NCI-H510A treated with DMSO at 0.1 percent for 48 hours (cell line): ENCODE measurements at regions not wholly inside any gene's neighbourhood (a gene's known extent, or its start where the extent isn't known, plus 50 kb on each side); places are given as distances from the start of the nearest gene placed in this dataset.
"Not testable (repeated sequence)": the region's sequence is repeated elsewhere in the genome, so short reads cannot be mapped to it uniquely, and the experiment has no call there.

ENCODE experiments used
- DNase-seq: peaks from one replicate; lab custom pipeline; 2025; lab: John Stamatoyannopoulos, UW

DNA sequence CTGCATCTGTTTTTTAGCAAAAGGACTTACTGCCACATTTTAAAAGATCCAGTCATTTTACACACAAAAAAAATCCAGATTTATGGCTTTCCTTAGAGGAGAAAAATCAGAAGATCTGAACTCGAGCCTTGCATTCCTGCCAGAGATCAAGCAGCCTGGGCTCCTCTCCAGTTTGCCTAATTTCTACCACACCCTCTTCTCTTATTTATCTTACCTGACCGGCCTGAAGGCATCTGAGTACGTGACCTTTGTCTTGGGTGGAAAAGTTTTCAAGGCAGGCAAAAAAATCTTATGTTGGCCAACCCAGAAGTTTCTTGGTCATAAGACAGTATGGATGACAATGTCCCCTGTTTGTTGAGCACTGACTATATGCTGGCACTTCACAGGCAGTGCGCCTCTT is 60.3 kb downstream of the CHRD start:
- no peak for DNase-seq

DNA sequence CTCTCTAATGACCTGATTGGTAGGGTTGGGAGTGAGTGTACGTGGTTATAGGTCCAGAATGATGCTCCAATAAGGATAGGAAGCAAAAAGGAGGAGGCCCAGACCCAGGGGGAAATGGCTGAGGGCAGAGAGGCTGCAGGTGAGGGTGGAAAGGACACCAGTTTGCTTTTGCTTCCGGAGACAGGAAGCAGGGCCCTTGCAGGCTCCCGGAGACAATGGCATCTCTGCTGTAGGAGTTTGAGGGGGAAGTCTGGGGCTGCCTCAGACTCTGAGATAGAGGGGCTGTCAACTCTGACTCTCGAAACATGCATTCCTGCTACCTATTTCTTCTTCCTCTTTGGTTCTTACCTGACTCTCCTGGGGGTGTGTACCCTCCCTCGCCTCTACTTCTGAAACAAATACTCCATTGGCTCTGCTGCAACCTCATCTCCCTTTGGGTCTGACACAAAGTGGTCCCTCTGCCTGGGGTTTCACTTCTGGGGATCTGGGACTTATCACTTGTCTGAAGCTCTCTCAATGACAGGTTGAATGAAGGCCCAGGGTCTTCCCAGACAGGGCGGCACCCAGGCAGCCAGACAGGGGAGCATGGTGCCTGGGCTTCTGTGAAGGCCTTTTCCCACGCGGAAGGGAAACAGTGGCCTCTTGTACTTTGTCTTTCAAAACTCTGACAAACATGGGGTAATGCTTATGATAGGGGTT is 61.5 kb downstream of the CHRD start:
- no peak for DNase-seq

DNA sequence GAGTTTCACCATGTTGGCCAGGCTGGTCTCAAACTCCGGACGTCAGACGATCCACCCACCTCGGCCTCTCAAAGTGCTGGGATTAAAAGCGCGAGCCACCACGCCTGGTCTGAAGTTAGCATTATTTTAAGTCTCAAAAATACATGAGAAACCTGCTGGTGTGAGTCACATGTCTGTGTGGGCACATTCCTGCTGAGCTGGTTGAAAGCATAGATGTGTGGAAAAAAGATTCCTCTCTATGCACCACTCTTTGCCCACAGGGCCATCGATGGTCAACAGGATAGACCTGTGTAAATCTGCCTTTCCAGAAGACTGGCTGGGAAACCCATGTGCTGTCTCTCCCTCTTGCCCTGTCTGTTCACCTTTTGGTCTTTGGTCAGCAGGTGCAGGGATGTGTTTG is 63.5 kb downstream of the CHRD start:
- DNase-seq = no peak

DNA sequence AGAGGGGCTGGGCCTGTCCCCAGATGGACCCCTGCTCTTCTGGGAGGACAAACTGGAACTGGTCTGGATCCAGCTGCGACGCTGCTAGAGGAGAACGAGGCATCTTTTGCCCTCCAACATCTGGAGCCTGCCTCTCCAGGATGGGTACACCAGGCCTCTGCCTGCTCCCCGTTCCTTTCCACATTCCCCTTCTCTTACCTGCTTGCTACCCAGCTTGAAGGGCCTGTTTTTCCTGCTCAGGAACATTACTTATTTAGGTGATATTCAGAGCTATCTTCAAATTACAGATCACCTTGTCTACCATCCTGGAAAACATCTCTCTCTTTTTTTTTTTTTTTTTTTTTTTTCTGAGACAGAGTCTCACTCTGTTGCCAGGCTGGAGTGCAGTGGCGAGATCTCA is 64.0 kb downstream of the CHRD start:
- no peak for DNase-seq

DNA sequence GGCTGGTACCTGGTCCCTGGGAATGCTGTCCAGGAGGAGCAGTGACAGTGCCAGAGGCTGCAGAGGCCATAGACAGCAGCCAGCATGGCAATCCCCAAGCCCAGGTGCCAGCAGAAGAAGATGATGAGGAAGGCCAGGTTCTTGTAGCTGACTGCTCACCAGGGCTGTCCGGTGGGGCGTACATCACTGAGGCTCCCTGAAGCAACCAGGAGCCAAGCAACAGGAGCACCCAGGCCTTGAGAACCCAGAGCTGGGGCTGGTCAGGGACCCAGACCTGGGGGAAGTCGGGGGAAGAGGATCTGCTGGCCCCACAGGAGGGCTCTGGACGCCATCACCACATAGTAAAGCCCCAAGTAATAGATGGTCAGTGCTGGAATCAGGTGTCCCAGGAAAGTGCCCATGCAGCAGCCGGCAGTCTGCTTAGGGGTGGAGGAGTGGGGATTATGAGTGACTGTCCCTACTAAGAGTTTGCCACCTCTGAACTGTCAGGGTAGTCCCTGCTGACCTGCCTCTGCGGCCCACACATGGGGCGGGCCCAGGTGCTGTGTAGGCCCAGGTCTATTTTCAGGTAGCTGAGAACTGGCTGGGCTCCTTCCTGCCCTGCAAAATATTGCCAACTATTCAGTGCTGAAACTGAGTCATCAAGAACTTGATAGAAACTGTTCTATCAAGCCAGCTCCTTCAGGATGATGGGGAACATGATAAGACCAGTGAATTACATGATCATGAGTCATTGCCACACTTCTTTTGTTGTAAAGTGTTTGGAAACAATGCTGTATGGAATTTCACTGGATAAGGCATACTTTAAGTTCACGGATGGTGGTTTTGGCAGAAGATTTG is 68.7 kb downstream of the CHRD start:
- DNase-seq = no peak

DNA sequence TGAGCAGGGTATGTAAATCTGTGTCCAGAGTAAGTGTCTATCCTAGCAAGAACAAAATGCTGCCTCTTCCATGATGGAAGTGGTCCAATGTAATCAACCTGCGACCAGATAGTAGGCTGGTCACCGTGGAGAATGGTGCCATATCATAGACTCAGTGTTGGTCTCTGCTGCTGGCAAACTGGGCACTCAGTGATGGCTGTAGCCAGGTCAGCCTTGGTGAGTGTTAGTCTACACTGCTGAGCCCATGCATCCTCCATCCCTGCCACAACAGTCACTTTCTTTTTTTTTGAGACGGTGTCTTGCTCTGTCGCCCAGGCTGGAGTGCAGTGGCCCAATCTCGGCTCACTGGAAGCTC is 69.3 kb downstream of the CHRD start:
- DNase-seq = no peak

DNA sequence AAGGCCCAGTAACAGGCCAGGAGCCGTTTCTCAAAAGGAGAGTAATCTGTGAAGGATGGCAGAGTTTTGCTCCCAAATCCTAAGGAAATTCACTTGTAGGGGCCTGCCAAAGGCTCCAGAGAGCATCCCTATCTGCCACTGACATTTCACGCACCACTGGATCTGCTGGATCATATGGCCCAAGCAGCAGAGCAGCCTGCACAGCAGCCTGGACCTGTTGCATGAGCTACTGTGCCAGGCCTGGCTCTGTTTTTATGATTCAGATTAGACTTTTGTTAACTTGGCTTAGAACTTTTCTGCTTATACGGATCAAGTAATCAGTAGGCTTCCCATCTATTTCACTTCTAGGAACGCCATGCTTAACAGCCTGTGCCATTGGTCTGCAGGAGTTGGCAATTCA is 70.7 kb downstream of the CHRD start:
- DNase-seq = no peak

DNA sequence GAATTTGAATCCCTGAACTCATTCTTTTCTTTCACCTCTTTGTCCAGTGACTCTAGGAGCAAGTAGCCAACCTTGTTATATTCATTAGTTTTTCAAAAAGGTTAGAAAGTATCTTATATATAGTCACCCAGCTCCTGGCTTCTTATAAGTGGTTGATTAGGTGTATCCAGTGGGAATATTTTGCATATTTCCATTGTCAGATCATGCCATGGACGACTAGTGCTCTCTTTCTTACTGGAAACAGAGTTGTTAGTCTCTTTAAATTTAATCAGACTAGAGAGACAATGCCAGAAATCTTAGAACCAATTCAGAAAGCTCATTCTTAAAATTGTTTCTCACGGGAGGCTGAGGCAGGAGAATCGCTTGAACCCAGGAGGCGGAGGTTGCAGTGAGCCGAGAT is 73.4 kb downstream of the CHRD start:
- no peak for DNase-seq

DNA sequence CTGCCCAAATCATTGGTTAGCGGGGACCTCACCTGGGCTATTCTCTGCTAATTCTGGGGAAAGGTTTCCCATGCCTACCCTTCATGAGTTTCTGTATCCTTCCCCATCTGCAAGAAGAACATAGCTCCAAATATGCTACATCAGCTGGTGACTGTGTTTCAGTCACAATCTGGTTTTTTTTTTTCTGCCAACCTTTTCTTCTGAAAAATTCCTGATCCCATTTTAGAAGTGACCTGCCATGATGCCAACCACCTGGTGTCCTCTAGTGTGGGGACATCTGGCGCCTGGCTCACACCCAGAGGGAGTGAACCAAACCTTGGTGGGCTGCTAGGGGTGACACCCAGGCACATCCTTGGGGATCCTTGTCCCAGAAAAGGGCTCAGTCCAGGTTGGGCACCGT is 76.1 kb downstream of the CHRD start:
- no peak for DNase-seq

DNA sequence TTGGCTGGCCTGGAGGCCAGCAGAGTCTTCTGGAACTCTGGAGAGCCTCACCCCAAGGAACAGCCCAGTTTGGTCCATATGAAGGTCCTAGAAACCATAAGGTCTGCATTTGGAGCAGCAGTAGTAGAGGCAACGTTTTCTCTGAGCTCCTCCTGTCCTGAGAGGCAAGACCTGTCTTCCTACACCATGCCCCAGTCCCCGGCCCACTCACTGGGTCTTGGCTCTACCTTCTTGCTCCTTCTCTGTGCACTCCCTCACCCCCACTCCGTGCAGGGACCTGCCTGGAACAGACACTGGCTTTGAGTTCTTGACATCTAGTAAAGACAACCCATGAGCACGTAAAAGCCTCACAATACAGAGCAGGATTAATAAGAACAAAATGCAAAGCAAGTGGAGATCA is 76.6 kb downstream of the CHRD start:
- DNase-seq = no peak

DNA sequence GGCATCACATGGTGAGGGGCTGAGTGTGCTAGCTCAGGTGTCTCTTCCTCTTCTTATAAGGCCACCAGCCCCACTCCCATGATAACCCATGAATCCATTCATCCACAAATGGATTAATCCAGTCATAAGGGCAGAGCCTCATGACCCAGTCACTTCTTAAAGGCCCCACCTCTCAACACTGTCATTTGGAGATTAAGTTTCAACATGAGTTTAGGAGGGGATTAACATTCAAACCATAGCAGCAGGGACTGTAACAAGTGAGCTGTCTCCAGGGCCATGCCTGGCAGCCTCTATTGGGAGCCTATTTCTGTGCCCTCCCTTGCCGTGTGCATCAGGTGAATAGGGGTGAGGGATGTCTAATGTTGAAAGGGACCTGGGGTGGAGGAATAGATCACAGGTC is 77.5 kb downstream of the CHRD start:
- DNase-seq = no peak

DNA sequence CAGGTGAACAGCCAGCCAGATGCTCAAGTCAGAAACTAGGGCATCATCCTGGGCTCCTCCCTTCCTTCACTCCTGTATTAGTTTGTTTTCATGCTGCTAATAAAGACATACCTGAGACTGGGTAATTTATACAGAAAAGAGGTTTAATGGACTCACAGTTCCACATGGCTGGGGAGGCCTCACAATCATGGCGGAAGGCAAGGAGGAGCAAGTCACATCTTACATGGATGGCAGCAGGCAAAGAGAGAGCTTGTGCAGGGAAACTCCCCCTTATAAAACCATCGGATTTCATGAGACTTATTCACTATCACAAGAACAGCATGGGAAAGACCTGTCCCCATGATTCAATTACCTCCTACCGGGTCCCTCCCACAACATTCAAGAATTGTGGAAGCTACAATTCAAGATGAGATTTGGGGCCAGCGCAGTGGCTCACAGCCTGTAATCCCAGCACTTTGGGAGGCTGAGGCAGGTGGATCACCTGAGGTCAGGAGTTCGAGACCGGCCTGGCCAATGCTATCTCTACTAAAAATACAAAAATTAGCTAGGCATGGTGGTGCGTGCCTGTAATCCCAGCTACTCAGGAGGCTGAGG is 78.0 kb downstream of the CHRD start:
- DNase-seq = not testable (repeated sequence)

DNA sequence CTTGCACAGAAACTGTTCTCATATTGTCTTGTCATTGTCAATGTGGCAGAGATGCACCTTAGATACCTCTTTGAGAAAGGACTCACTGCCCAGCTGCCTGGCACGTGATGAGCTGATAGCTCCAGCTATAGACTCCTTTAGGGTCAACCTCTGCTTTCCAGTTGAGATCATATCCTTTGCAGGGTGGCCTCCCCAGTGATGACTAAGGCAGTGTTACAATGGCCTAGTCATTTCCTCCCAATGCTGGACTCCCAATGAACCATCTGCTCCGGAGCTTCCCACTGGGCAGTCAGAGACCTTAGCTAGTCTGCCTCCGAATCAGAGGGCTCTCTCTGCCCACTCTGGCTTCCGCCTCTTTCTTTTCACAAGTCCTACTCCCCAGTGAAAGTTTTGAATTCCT is 79.5 kb downstream of the CHRD start:
- no peak for DNase-seq

DNA sequence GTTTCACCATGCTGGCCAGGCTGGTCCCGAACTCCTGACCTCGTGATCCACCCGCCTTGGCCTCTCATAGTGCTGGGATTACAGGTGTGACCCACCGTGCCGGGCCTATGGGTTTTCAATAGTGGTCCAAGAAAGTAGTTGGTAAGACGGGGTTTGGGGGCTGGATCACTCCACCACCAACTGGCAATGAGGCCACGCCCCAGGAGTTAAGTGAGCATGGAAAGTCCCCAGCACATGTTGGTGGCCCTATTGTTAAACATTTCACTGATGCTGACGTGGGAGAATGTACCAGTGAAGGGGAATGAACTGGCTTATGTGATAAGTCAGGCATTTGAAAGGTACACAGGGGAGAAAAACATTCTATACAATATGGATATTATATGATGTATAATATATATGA is 80.4 kb downstream of the CHRD start:
- DNase-seq = no peak

DNA sequence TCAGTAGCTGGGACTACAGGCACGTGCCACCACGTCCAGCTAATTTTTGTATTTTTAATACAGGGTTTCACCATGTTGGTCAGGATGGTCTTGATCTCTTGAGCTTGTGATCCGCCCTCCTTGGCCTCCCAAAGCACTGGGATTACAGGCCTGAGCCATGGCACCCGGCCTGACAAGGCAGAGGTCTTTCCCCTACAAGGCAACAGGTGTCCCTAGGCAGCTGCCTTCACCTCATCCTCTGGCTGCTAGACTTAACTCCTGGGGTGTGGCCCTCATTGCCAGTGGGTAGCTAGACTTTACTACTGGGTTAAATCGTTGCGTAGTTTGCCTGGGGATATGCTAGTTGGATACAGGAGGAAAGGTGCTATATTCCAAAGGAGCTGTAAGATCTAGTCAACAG is 81.4 kb downstream of the CHRD start:
- no peak for DNase-seq

DNA sequence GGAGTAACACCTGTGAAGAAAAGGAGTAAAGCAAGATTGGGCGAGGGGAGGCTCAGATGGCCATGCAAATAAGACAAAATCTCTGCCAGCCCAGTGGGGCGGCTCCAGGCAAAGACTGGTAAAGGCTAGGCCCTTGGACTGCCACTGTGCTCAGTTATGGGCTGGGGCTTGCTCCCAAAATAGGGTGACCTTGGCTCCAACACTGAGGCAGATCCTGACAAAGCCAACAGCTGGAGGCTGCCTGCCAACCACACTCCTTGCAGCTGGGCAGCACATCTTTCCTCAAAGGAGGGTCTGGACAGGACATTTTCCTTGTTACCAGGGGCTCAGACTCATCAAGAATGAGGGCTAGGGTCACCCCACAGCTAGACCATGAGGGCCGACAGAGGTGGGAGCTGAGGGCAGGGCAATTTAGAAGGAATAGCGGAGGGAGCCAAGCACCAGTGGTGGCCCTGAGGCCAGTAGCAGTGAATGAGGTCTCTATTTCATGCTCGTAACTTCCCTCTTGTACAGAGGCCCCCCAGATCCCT is 86.1 kb downstream of the CHRD start:
- DNase-seq = no peak

DNA sequence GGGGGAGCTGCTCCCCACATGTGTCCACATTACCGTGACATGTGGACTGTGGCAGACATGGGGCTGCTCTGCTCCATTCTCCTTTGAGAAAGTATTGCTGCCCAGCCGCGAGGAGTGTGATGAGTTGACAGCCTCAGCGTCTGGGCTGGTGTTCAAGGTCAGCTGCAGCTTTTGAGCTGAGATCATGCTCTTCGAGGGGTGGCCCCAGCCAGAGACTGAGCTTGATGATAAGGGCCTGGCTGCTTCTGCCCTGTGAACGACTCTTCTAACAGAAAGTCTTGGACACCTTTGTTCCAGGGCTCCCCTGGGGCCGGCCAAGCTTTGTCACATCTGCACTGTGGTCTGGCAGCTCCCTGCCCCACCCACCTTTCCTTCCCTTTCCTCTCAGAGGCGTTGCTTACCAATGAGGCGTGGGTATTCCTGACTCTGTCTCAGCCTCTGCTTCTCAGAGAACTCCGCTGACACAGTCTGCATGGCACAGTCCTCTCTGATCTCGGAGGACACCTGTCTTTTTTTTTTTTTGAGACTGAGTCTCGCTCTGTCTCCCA is 86.6 kb downstream of the CHRD start:
- DNase-seq = peak; percentile 11

DNA sequence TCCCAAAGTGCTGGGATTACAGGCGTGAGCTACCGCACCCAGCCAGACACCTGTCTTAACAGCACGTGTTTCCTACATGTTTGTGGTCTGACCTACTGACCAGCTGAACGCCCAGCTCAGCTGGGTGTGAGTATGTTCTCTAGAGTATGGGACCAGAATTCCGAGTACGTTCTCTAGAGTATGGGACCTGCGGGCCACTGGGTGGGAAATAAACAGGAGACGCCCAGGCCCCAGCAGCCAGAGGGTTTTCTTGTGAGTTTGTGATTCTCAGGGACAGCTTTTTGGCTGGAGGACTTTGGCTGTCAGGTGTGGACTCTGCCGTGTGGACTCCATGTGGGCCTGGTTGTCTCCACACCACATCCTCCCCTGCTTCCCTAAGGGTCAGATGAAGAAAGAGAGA is 87.3 kb downstream of the CHRD start:
- no peak for DNase-seq

DNA sequence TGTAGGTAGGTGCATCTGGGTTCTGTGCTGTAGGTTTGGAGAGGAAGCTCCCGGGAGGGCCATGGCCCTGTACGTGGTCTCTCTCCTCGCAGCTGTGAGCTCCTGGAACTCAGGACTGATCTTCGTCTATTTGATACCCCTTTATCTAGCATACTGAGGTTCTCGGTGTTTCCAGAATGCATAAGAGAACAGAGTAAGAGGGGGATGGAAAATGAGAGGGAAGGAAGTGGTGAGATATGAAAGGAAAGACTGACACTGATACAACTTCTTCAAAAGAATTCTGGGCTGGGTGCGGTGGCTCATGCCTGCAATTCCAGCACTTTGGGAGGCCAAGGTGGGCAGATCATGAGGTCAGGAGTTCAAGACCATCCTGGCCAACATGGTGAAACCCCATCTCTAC is 90.7 kb downstream of the CHRD start:
- DNase-seq = no peak

DNA sequence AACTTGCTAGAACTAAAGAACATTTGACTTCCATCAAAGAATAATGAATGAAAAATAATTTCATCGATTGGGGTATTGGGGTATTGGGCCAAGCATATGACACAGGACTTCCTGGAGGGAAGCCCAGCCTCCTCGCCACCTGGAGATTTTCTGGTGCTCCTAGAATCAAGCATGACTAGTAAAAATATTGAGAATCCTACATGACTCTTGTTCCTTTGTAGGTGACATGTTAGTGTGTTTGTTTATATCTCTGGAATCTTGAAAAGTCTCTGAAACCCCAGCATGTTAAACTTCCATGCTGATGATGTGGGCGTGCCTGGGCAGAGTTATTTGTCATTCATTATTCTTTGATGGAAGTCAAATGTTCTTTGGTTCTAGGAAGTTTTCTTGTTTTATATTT is 90.1 kb upstream of the EPHB3 start:
- DNase-seq = no peak

DNA sequence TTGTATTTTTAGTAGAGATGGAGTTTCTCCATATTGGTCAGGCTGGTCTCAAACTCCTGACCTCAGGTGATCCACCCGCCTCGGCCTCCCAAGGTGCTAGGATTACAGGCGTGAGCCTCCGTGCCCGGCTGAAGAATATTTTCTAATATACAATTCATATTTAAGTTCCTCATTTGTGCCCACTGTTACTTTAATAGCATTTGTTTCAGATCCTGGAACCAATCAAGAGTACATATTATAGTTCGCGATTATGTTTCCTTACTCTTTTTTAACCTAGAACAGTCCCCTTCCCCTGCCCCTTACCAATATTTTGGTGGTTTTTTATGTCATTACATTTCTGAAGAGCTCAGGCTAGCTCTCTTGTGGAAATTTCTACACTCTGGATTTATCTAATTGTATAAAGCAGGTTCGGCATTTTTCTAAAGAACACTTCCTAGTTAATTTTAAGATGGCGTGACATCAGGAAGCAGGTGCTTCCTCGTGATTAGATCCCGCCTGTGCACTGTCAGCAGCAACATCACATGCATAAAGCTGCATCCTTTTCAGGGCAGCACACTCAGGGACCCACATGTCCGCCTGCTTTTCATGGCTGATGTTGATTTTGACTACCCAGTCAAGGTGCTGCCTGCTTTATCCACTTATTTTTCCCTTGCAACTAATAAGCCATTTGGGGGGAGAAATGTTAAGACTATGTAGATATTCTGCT is 88.7 kb upstream of the EPHB3 start:
- DNase-seq = peak; percentile 34

DNA sequence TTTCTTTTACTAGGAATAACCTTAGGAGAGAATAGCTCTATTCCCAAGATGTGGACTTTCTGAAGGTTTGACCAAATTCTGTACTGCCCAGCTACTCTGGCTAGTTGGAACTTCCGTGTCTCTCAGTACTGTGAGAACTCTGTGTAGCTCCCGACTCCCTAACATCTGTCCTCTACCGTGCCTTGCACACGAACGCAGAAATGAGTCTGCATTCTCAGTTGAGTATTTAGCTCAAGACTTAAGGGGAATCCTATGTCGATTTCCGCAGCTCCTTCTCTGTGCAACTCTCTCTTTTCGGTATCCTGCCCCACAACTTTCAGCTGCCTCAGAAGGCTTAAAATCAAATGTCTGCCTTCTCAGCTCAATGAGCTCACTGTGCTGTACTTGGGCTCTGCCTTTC is 86.7 kb upstream of the EPHB3 start:
- no peak for DNase-seq
